ENCODE measurements at regions not wholly inside any gene's neighbourhood (a gene's known extent, or its start where the extent isn't known, plus 50 kb on each side); places are given as distances from the start of the nearest gene placed in this dataset.

- Histone ChIP-seq H3K4me1 (ENCODE audit: control insufficient read depth, insufficient read depth, low read length) (peaks cover 12% of the 10 kb centered on the region), H3K9me3 (ENCODE audit: control insufficient read depth, insufficient read depth, low read length) (no peaks in the 10 kb centered on the region), H3K27me3 (ENCODE audit: control insufficient read depth, insufficient read depth, low read length) (peaks cover 23% of the 10 kb centered on the region), H3K27ac (ENCODE audit: low read length) (no peak overlapping the region), H3K4me3 (ENCODE audit: low read length) (no peak overlapping the region), H3K36me3 (ENCODE audit: control insufficient read depth, insufficient read depth, low read length) (no peaks in the 10 kb centered on the region)
- Mint-ChIP-seq H3K36me3 (no peaks in the 10 kb centered on the region), H3K4me3 (peak overlapping the region; percentile 41), H3K27ac (no peak overlapping the region), H3K9me3 (no peaks in the 10 kb centered on the region), H3K27me3 (ENCODE audit: low read depth in 2 of 2) (peaks cover 29 to 45% of the 10 kb centered on the region in 2 donors), H3K4me1 (peaks cover 0 to 5% of the 10 kb centered on the region in 2 donors)
- no peak for TF ChIP-seq CTCF (IDR thresholded peaks at IDR 0.05)
- intact Hi-C loops (cut with micrococcal nuclease), result no loop called here
- 67% methylated on average over 16 of the region's 16 CpGs for WGBS (ENCODE audit: insufficient coverage)
- ATAC-seq, result no peak
- DNase-seq, result no peak
Observed at GRCh38 chr10:50992972-50993766, 81.1 kb upstream of the PRKG1 start.

- intact Hi-C loops (cut with micrococcal nuclease), result no loop called here
- H3K27me3 Mint-ChIP-seq (ENCODE audit: low read depth in 2 of 2), result peaks cover 30 to 45% of the 10 kb centered on the region in 2 donors
Observed at GRCh38 chr10:50993771-50994251, 80.5 kb upstream of the PRKG1 start.

GRCh38 chr10:50997461-50997860, 76.8 kb upstream of the PRKG1 start:
- TF ChIP-seq CTCF (IDR thresholded peaks at IDR 0.05), result no peak
- peaks cover 17 to 31% of the 10 kb centered on the region in 2 donors for H3K27me3 Mint-ChIP-seq (ENCODE audit: low read depth in 2 of 2)
- no peaks in the 10 kb centered on the region for H3K9me3 Mint-ChIP-seq
- Histone ChIP-seq H3K36me3 (ENCODE audit: control insufficient read depth, insufficient read depth, low read length) (no peaks in the 10 kb centered on the region), H3K4me1 (ENCODE audit: control insufficient read depth, insufficient read depth, low read length) (no peaks in the 10 kb centered on the region), H3K4me3 (ENCODE audit: low read length) (no peak overlapping the region), H3K27me3 (ENCODE audit: control insufficient read depth, insufficient read depth, low read length) (peaks cover 8% of the 10 kb centered on the region), H3K9me3 (ENCODE audit: control insufficient read depth, insufficient read depth, low read length) (no peaks in the 10 kb centered on the region), H3K27ac (ENCODE audit: low read length) (no peak overlapping the region)
- no peak overlapping the region for H3K27ac Mint-ChIP-seq
- no peaks in the 10 kb centered on the region for H3K4me1 Mint-ChIP-seq
- intact Hi-C loops (cut with micrococcal nuclease), result no loop called here
- no peaks in the 10 kb centered on the region for H3K36me3 Mint-ChIP-seq
- ATAC-seq, result no peak
- WGBS (ENCODE audit: insufficient coverage), result 75% methylated on average over 2 of the region's 2 CpGs
- no peak for DNase-seq
- no peak overlapping the region for H3K4me3 Mint-ChIP-seq

More at GRCh38 chr10:50993771-50994251, 80.5 kb upstream of the PRKG1 start:
- peaks cover 12% of the 10 kb centered on the region for H3K4me1 ChIP-seq (ENCODE audit: control insufficient read depth, insufficient read depth, low read length)
- ATAC-seq (no peak), DNase-seq (no peak)
- Mint-ChIP-seq H3K36me3 (no peaks in the 10 kb centered on the region), H3K4me1 (peaks cover 0 to 5% of the 10 kb centered on the region in 2 donors), H3K27ac (no peak overlapping the region), H3K9me3 (no peaks in the 10 kb centered on the region), H3K4me3 (no peak overlapping the region)
- peaks cover 23% of the 10 kb centered on the region for H3K27me3 ChIP-seq (ENCODE audit: control insufficient read depth, insufficient read depth, low read length)
- TF ChIP-seq CTCF (IDR thresholded peaks at IDR 0.05), result no peak
- H3K9me3 ChIP-seq (ENCODE audit: control insufficient read depth, insufficient read depth, low read length), result no peaks in the 10 kb centered on the region
- no peak overlapping the region for H3K4me3 ChIP-seq (ENCODE audit: low read length)
- 20% methylated on average over 1 of the region's 3 CpGs for WGBS (ENCODE audit: insufficient coverage)
- H3K27ac ChIP-seq (ENCODE audit: low read length), result no peak overlapping the region
- H3K36me3 ChIP-seq (ENCODE audit: control insufficient read depth, insufficient read depth, low read length), result no peaks in the 10 kb centered on the region
